ENCODE measurements at regions not wholly inside any gene's neighbourhood (a gene's known extent, or its start where the extent isn't known, plus 50 kb on each side); places are given as distances from the start of the nearest gene placed in this dataset.
"Not testable (repeated sequence)": the region's sequence is repeated elsewhere in the genome, so short reads cannot be mapped to it uniquely, and the experiment has no call there.

- no peak for DNase-seq (ENCODE audit: low read depth)
Measured at GRCh38 chr6:3900744-3901336, 51.7 kb downstream of the FAM50B start.

DNA sequence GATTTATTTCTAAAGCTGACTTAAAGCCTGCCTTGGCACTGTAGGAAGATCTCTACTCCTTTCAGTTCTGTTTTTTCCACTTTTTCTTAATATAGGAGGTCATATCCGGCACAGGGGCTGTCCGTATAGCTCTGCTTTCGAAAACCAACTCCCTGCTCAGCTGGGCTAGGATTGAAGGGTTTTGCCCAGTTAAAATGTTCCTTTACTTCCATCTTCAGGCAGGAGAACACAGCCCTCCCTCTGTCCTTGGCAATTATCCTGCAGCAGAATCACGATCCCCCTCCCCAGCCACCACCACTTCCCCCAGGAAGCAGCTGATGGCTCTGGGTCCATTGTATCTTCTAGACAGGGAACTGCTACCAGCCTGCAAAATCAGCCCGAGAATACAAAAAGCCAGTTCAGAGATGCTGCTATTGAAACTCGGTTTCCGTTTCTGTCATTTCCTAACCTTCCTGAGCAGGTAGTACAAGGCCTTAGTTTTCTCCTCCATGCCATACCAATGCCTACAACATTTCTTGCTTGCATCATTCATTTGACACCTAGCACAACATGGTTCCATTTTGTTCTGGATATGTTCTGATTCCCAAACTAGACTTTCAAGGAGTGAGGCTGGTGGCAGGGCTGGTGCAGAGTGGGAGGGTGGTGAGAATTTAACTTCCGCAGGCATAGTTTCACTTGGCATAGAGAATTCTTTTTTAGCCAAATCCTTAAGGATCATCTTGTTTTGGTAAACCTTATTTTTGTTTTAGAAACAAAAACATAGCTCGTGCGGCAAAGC lies 53.9 kb downstream of the FAM50B start:
- no peak for DNase-seq (ENCODE audit: low read depth)

DNA sequence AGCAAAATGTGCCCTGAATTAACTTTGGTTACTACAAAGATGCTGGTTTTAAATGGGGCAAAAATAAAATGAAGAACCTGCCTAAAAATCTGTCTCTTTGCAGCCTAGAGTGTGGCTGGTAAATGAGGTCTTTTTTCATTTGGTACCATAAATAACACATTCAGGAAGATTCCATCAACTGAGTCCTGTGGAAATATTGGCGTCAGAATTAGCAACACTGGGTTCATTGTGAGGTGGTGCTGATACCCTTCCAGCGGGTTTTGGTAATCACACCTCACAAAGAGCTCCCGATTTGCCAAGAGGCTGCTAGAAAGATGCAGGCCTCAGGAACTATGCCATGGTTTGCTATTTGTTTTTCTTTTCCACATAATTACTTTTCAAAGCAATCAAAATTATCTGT lies 55.3 kb downstream of the FAM50B start:
- DNase-seq (ENCODE audit: low read depth), result no peak

- peak; percentile 41 for DNase-seq (ENCODE audit: low read depth)
Measured at GRCh38 chr6:3905945-3906845, 57.0 kb downstream of the FAM50B start.

DNA sequence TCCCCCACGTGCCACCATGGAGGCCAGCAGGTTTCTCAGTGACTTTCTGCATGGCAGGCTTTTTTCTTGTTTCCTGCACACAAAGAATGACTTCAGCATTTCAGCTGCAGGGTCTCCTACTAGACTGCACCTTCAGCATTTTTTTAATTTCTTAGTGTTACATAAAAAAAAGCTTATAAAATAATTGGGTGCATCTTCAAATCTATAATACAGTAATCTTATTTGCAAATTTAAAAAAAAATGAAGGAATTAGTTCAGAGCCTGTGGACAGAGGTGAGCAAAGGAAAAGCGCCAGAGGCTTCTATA lies 57.6 kb downstream of the FAM50B start:
- DNase-seq (ENCODE audit: low read depth), result no peak

DNA sequence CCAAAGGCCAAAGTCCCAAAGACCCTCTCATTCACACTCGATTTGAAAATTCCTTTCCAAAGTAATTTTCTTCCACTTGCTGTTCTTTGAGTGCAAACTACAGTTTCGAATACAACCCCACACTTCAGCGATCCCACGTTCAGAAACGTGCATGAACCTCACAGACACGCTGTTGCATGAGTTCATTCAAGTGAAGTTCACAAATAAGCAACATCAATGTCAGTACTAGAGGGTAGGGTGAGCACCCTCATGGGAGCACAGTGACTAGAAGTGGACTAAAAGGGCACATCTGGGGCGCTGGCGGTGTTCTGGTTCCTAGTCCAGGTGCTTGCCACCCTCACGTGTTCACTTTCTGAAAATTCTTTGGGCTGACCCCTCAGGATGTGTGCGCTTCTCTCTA lies 59.0 kb downstream of the FAM50B start:
- DNase-seq (ENCODE audit: low read depth), result no peak

- DNase-seq (ENCODE audit: low read depth), result no peak
Measured at GRCh38 chr6:3908961-3909360, 59.8 kb downstream of the FAM50B start.

DNA sequence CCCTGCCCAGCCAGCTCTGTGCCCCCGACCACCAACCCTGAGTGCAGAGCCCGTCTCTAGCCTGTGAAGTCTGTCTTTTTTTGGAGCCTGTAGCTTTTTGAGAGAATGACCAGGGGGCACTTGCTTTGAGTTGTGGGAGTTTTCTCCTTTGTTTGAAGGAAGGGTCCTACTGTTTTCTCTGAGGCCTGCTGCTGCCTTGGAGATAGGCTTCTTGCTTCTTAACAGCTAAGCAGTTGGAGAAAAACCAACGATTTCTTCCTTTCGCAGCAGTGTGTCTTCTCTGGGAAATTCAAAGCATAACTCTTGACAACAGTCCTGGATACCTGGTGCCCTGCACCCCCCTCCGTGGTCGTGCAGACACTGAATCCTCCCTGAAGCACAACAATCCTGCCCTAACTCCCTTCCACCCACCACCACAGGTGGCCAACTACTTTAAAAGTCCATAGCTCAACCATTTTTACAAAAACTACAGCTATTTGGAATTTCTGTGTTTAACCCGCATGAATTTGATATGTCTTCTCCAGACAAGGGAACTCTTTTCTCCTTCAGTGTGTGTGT lies 61.0 kb downstream of the FAM50B start:
- DNase-seq (ENCODE audit: low read depth), result no peak

- DNase-seq (ENCODE audit: low read depth), result no peak
Measured at GRCh38 chr6:3911130-3911529, 62.0 kb downstream of the FAM50B start.

DNA sequence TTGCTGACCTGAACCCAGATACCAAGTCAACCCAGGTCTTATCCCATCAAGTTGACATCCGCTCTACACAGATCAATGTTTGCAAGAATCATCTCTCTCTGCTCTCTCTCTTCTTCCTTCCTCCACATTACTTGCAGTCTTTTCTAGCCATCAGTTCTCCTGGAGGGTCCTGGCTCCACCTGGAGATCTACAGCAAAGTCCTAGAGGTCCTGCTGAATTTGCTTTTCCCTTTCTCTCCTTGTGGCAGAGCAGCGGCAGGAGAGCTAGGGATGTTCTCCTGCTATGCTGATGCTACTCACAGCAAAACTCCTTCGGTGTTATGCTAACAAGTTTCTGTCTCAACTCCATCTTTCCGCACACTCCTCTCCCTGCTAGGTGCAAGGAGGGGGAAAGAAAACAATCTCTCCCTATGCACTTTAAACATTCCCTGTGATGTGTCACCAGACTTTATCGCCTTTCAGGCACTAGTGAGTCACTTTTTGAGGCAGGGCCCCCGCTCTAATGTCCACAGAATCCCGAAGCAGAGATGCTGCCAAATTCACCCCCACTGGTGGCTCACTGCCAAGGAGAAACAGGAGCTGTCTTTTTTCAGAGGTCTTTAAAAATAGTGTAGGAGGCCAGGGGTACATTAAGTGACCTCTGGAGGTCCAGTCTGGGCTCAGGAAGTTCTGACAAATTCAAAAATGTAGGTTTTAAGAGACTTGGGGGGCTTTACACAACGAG lies 62.6 kb downstream of the FAM50B start:
- peak; percentile 77 for DNase-seq (ENCODE audit: low read depth)

DNA sequence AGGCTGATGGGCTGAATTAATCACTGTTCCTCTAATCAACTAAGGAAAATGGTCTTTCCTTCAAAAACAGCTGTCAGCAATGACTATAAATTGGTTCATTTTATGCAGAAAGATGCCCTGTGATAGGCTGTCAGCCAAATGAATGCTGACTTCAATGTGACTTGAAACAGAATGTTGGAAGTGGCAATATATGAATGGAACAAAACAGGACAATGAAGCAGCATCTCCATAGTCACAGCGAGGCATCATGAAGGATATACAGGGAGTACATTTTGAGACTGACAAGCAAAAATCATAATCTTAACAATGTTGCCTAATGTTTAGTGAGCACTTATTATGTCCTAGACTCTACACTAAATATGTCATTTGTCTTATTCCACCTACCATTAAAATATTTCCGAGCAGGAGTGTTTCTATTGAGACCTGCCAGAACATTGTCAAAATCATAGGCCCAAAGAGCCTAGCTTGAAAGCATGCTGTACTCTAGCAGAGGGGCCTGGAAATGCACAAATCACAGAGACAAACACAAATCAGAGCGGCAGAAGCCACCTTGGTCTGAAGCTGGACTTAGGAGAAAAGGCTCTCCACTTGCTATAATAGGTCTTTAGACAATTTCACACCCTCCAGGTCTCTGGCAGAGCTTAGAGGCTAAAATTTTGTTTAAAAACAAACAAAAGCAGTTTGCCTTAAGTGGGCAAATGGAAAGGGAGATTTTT lies 63.3 kb downstream of the FAM50B start:
- DNase-seq (ENCODE audit: low read depth), result no peak

- DNase-seq (ENCODE audit: low read depth), result peak; percentile 87
Measured at GRCh38 chr6:3913077-3913957, 64.1 kb downstream of the FAM50B start.

- DNase-seq (ENCODE audit: low read depth), result no peak
Measured at GRCh38 chr6:3913958-3914337, 64.8 kb downstream of the FAM50B start.

- DNase-seq (ENCODE audit: low read depth), result no peak
Measured at GRCh38 chr6:3915076-3915791, 66.1 kb downstream of the FAM50B start.

DNA sequence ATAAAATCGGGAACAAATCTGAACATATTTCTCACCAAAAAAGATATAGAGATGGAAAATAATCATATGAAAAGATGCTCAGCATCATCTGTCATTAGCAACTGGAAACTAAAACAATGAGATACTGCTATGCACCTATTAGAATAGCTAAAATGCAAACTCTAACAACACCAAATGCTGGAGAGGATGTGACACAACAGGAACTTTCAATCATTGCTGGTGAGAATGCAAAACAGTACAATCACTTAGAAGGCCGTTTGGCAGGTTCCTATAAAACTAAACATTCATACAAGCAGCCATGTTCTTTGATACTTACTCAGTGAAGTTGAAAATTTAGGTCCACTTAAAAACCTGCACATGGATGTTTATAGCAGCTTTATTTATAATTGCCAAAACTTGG lies 67.0 kb downstream of the FAM50B start:
- no peak for DNase-seq (ENCODE audit: low read depth)

- DNase-seq (ENCODE audit: low read depth), result not testable (repeated sequence)
Measured at GRCh38 chr6:3916749-3917148, 67.6 kb downstream of the FAM50B start.

- DNase-seq (ENCODE audit: low read depth), result no peak
Measured at GRCh38 chr6:3918469-3918868, 69.3 kb downstream of the FAM50B start.

GRCh38 chr6:3919130-3919628 lies 70.0 kb downstream of the FAM50B start:
- peak; percentile 31 for DNase-seq (ENCODE audit: low read depth)

DNA sequence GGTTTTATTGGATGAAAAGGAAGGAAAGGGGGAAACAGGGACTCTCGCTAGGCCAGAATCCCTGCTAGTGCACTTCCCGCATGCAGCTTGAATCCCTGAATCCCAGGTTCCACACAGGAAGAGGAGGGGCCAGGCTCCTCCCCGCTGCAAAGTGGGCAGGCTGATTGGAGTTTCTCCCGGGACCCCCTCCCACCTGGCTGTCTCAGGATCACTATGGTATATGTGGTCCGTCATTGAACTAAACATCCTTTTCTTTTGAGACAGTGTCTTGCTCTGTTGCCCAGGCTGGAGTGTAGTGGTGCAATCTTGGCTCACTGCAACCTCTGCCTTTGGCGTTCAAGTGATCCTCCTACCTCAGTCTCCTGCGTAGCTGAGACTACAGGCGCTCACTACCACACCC lies 70.7 kb downstream of the FAM50B start:
- DNase-seq (ENCODE audit: low read depth), result no peak

DNA sequence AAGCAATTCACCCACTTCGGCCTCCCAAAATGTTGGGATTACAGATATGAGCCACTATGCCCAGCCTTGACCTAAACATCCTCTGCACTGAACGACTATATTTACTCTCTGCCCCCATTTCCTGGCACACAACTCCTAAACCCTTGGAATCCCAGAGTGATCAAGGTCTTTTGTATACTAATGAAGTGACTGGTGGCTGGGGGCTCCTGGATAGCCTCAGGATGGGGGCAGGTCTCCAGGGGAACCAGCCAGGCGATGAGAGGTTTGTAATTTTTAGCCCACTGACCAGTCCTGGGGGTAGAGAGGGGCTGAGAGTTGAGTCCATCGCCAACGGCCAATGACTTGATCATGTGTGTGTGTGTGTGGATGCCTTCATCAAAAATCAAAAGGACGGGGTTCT lies 71.1 kb downstream of the FAM50B start:
- DNase-seq (ENCODE audit: low read depth), result no peak
